Loucy (cell line): ENCODE measurements at regions not wholly inside any gene's neighbourhood (a gene's known extent, or its start where the extent isn't known, plus 50 kb on each side); places are given as distances from the start of the nearest gene placed in this dataset.

Experiments used
- H2AFZ ChIP-seq: fragments of 200-600 bp; sonication (generic); 2 replicates; pipeline ENCODE4 v1.6.0; 2016; ENCODE audit warnings: antibody characterized with exemption, mild to moderate bottlenecking, low read length, moderate library complexity
- H3F3A ChIP-seq: fragments of 200-600 bp; 2 replicates; pipeline ENCODE4 v1.6.0; 2016; ENCODE audit warnings: antibody characterized with exemption, low read depth, mild to moderate bottlenecking
- H3K27me3 ChIP-seq: fragments of 200-600 bp; sonication (generic); 2 replicates; pipeline ENCODE4 v1.6.1; 2014; ENCODE audit warnings: low read length, mild to moderate bottlenecking; ENCODE audit not compliant: insufficient read depth, poor library complexity, severe bottlenecking
- H3K36me3 ChIP-seq: fragments of 200-600 bp; sonication (generic); 2 replicates; pipeline ENCODE4 v1.6.1; 2016; ENCODE audit warnings: low read length; ENCODE audit not compliant: insufficient read depth
- H3K4me1 ChIP-seq: fragments of 200-600 bp; sonication (generic); 2 replicates; pipeline ENCODE4 v1.5.1; 2014; ENCODE audit warnings: low read length, mild to moderate bottlenecking; ENCODE audit not compliant: insufficient read depth, poor library complexity, severe bottlenecking
- H3K4me2 ChIP-seq: fragments of 200-600 bp; sonication (generic); 2 replicates; pipeline ENCODE4 v1.6.0; 2014; ENCODE audit warnings: antibody characterized with exemption, low read length, low read depth, mild to moderate bottlenecking; ENCODE audit not compliant: poor library complexity, severe bottlenecking
- H3K4me3 ChIP-seq: fragments of 200-600 bp; sonication (generic); 2 replicates; pipeline ENCODE4 v1.5.1; 2014; ENCODE audit warnings: low read length, mild to moderate bottlenecking, mixed read lengths; ENCODE audit not compliant: poor library complexity, severe bottlenecking
- H3K79me2 ChIP-seq: fragments of 200-600 bp; sonication (generic); 2 replicates; pipeline ENCODE4 v1.6.1; 2014; ENCODE audit warnings: low read length; ENCODE audit not compliant: insufficient read depth
- H3K9ac ChIP-seq: fragments of 200-600 bp; sonication (generic); 2 replicates; pipeline ENCODE4 v1.6.0; 2014; ENCODE audit warnings: mild to moderate bottlenecking, low read depth, low read length, moderate library complexity; ENCODE audit not compliant: poor library complexity, severe bottlenecking
- H3K9me2 ChIP-seq: fragments of 200-600 bp; sonication (generic); replicated peaks from 2 replicates; pipeline ENCODE4 v1.6.1; 2016; ENCODE audit warnings: low read depth, low read length, mixed read lengths
- H3K9me3 ChIP-seq: fragments of 200-600 bp; sonication (generic); 2 replicates; pipeline ENCODE4 v1.6.1; 2014; ENCODE audit warnings: mild to moderate bottlenecking, antibody characterized with exemption, low read length, low read depth; ENCODE audit not compliant: insufficient read depth
- H4K20me1 ChIP-seq: fragments of 200-600 bp; sonication (generic); 2 replicates; pipeline ENCODE4 v1.6.0; 2014; ENCODE audit warnings: antibody characterized with exemption, low read length, mild to moderate bottlenecking; ENCODE audit not compliant: insufficient read depth, poor library complexity, severe bottlenecking
- CTCF ChIP-seq: fragments of 200-600 bp; sonication (generic); conservative IDR thresholded peaks from 2 replicates; pipeline ENCODE4 v1.5.1; 2014; ENCODE audit warnings: mild to moderate bottlenecking, antibody characterized with exemption, low read length
- EZH2phosphoT487 ChIP-seq: fragments of 200-600 bp; IDR thresholded peaks from 2 replicates; pipeline ENCODE4 v1.6.1; 2018; ENCODE audit warnings: antibody characterized with exemption, mild to moderate bottlenecking, moderate library complexity, borderline replicate concordance

GRCh38 chrX:458631-459061 lies 71.9 kb upstream of the PPP2R3B start:
- no peak overlapping the region for H3K4me3 ChIP-seq
- no peaks in the 10 kb centered on the region for H3K79me2 ChIP-seq
- no peaks in the 10 kb centered on the region for H4K20me1 ChIP-seq
- H2AFZ ChIP-seq = no peak overlapping the region
- no peak overlapping the region for H3K9ac ChIP-seq
- no peaks in the 10 kb centered on the region for H3F3A ChIP-seq
- H3K4me2 ChIP-seq = no peak overlapping the region
- H3K4me1 ChIP-seq = no peaks in the 10 kb centered on the region
- no peaks in the 10 kb centered on the region for H3K36me3 ChIP-seq
- no peaks in the 10 kb centered on the region for H3K27me3 ChIP-seq
- TF ChIP-seq EZH2phosphoT487 (no peak), CTCF (no peak)
- H3K9me3 ChIP-seq = no peaks in the 10 kb centered on the region
- H3K9me2 ChIP-seq = no peaks in the 10 kb centered on the region

GRCh38 chrX:459611-460010 lies 72.9 kb upstream of the PPP2R3B start:
- H3K79me2 ChIP-seq = no peaks in the 10 kb centered on the region
- no peak for TF ChIP-seq EZH2phosphoT487
- no peak for TF ChIP-seq CTCF
- H3F3A ChIP-seq = no peaks in the 10 kb centered on the region
- H3K36me3 ChIP-seq = no peaks in the 10 kb centered on the region
- H2AFZ ChIP-seq = no peak overlapping the region
- H3K27me3 ChIP-seq = no peaks in the 10 kb centered on the region
- H3K9ac ChIP-seq = no peak overlapping the region
- H3K4me2 ChIP-seq = no peak overlapping the region
- no peaks in the 10 kb centered on the region for H3K9me3 ChIP-seq
- H3K4me3 ChIP-seq = no peak overlapping the region
- H4K20me1 ChIP-seq = no peaks in the 10 kb centered on the region
- no peaks in the 10 kb centered on the region for H3K9me2 ChIP-seq
- no peaks in the 10 kb centered on the region for H3K4me1 ChIP-seq

DNA sequence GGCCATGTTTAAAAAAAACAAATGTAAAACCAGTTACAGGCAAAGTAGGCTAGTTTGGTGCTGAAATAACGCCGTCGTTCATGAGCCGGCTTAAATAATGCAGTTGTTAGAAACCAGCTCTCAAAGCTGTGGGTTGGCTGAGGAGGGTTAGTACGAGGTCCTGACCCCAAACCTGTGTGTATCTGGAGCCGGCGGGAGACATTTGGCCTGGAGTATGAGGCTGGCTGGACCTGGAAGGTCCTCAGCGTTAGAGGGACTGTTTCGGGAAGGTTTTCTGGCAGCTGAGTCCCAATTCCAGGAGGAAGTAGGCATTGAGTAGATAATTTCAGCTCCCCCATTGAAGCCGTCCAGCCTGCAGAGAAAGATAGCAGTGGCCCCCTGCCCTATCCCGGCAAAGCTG lies 73.4 kb upstream of the PPP2R3B start:
- H3K9me2 ChIP-seq = no peaks in the 10 kb centered on the region

More for the DNA sequence above, 73.4 kb upstream of the PPP2R3B start:
- H3K27me3 ChIP-seq = no peaks in the 10 kb centered on the region
- no peaks in the 10 kb centered on the region for H4K20me1 ChIP-seq
- no peak for TF ChIP-seq EZH2phosphoT487
- TF ChIP-seq CTCF = no peak
- H3F3A ChIP-seq = no peaks in the 10 kb centered on the region
- no peak overlapping the region for H3K4me3 ChIP-seq
- no peak overlapping the region for H3K4me2 ChIP-seq
- H3K9me3 ChIP-seq = no peaks in the 10 kb centered on the region
- no peak overlapping the region for H2AFZ ChIP-seq
- no peak overlapping the region for H3K9ac ChIP-seq
- no peaks in the 10 kb centered on the region for H3K79me2 ChIP-seq
- H3K36me3 ChIP-seq = no peaks in the 10 kb centered on the region
- no peaks in the 10 kb centered on the region for H3K4me1 ChIP-seq
